Panc1 (cell line): ENCODE measurements at regions not wholly inside any gene's neighbourhood (a gene's known extent, or its start where the extent isn't known, plus 50 kb on each side); places are given as distances from the start of the nearest gene placed in this dataset.

ENCODE experiments used
- ATAC-seq: fragments of 200-7000 bp; cut with Tn5 transposase; 2 replicates; pipeline ENCODE4 v1.9.1; 2020; ENCODE audit warnings: mild to moderate bottlenecking, moderate library complexity
- BruUV-seq: library from RNA; stranded (reverse); fragments of 400-500 nt; replicated peaks from 2 replicates; lab custom pipeline; 2021; lab: Mats Ljungman, UMichigan
- CTCF ChIA-PET: fragments of 300-600 bp; sonication (Branson Sonifier 250); formaldehyde crosslinking; loops from one replicate; lab custom pipeline; 2022; ENCODE audit warnings: antibody characterized with exemption; lab: Charles Lee
- POLR2A ChIA-PET: fragments of 300-600 bp; sonication (Branson Sonifier 250); formaldehyde crosslinking; loops from one replicate; lab custom pipeline; 2022; ENCODE audit warnings: antibody characterized with exemption; lab: Charles Lee
- DNase-seq: peaks from one replicate; pipeline ENCODE4 v3.0.0-alpha.2; 2010; ENCODE audit warnings: low read depth, low spot score
- H3K27ac ChIP-seq: 2 replicates; pipeline ENCODE4 v1.5.1; 2011; ENCODE audit warnings: mild to moderate bottlenecking, low read length, inconsistent platforms
- H3K27me3 ChIP-seq: fragments of 200-500 bp; sonication (Bioruptor generic); 2 replicates; pipeline ENCODE4 v1.6.0; 2014; ENCODE audit warnings: low read length, inconsistent platforms; ENCODE audit not compliant: control insufficient read depth, insufficient read depth
- H3K36me3 ChIP-seq: fragments of 200-500 bp; sonication (Bioruptor generic); 2 replicates; pipeline ENCODE4 v1.5.1; 2014; ENCODE audit warnings: inconsistent platforms, mild to moderate bottlenecking, low read length, moderate library complexity; ENCODE audit not compliant: control insufficient read depth, insufficient read depth
- H3K4me1 ChIP-seq: 2 replicates; pipeline ENCODE4 v1.5.1; 2011; ENCODE audit warnings: inconsistent platforms, mild to moderate bottlenecking, low read length, moderate library complexity; ENCODE audit not compliant: control insufficient read depth, insufficient read depth
- H3K4me3 ChIP-seq, 2 experiments: 2 replicates each; pipeline ENCODE4 v1.5.1; 2011 to 2012; ENCODE audit warnings: low read depth in 2 of 2, low read length in 2 of 2, mild to moderate bottlenecking in 2 of 2, inconsistent platforms in 1 of 2, moderate library complexity in 1 of 2
- H3K9me3 ChIP-seq: fragments of 200-500 bp; sonication (Bioruptor generic); 2 replicates; pipeline ENCODE4 v1.5.1; 2014; ENCODE audit warnings: low read depth, mild to moderate bottlenecking, inconsistent platforms, low read length, moderate library complexity; ENCODE audit not compliant: control insufficient read depth, insufficient read depth
- POLR2AphosphoS5 ChIP-seq: IDR thresholded peaks from 2 replicates; pipeline ENCODE4 v1.6.1; 2012; ENCODE audit warnings: mild to moderate bottlenecking, low read depth, low read length, moderate library complexity
- SIN3A ChIP-seq: IDR thresholded peaks from 2 replicates; pipeline ENCODE4 v1.6.1; 2012; ENCODE audit warnings: low read depth, mild to moderate bottlenecking, low read length, moderate library complexity, borderline replicate concordance; ENCODE audit not compliant: insufficient read depth
- TCF7L2 ChIP-seq: IDR thresholded peaks from 2 replicates; pipeline ENCODE4 v1.6.1; 2011; ENCODE audit warnings: mild to moderate bottlenecking, low read depth, low read length, inconsistent platforms
- in situ Hi-C: cut with HindIII; loops from 2 replicates; pipeline ENCODE4 v1.10.0; 2016; ENCODE audit warnings: low sequenced_read_pairs, low pct_unique_long_range_greater_than_20kb
- intact Hi-C: fragments of 100-400 bp; cut with micrococcal nuclease; formaldehyde crosslinking; loops from one replicate; pipeline ENCODE4 v1.10.0; 2022; ENCODE audit not compliant: unreplicated experiment
- TF ChIP-seq, protein P1 (sequence below), 2 experiments: IDR thresholded peaks; 2 replicates each; pipeline ENCODE4 v1.6.1; 2011 to 2012; ENCODE audit warnings: low read depth in 2 of 2, control low read depth in 1 of 2, low read length in 1 of 2, mild to moderate bottlenecking in 1 of 2, moderate library complexity in 1 of 2; ENCODE audit not compliant: insufficient read depth in 1 of 2
- TF ChIP-seq, protein P2 (sequence below): fragments of 450-650 bp; IDR thresholded peaks from 2 replicates; pipeline ENCODE4 v1.5.1; 2017; ENCODE audit warnings: mild to moderate bottlenecking

DNA sequence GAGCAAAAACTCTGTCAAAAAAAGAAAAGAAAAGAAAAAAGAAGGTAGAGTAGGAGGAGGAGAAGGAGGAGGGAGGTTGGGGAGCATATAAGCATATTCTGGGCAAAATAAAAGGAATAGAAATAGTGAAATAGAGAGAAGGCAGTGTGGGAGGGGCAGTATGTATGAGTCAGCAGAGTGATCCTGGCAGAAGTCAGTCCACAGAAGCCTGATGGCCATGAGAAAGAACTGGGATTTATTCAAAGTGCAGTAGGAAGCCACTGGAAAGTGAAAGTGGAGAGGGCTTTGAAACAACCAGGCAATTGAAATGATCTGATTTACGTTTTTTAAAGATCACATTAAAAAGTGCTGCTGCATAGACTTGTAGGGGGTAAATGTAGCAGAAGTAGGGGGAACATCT is 368.6 kb upstream of the USP15 start:
- in situ Hi-C loops (no loop called here), intact Hi-C loops (no loop called here)
- Histone ChIP-seq H3K36me3 (no peaks in the 10 kb centered on the region), H3K4me3 (no peak overlapping the region), H3K9me3 (no peaks in the 10 kb centered on the region), H3K4me1 (no peaks in the 10 kb centered on the region), H3K27ac (no peak overlapping the region), H3K27me3 (no peaks in the 10 kb centered on the region)
- ChIA-PET CTCF (no interaction called here), POLR2A (no interaction called here)
- no peak for DNase-seq
- no TSS peak for BruUV-seq
- no peak for ATAC-seq
- TF ChIP-seq, protein P1, sequence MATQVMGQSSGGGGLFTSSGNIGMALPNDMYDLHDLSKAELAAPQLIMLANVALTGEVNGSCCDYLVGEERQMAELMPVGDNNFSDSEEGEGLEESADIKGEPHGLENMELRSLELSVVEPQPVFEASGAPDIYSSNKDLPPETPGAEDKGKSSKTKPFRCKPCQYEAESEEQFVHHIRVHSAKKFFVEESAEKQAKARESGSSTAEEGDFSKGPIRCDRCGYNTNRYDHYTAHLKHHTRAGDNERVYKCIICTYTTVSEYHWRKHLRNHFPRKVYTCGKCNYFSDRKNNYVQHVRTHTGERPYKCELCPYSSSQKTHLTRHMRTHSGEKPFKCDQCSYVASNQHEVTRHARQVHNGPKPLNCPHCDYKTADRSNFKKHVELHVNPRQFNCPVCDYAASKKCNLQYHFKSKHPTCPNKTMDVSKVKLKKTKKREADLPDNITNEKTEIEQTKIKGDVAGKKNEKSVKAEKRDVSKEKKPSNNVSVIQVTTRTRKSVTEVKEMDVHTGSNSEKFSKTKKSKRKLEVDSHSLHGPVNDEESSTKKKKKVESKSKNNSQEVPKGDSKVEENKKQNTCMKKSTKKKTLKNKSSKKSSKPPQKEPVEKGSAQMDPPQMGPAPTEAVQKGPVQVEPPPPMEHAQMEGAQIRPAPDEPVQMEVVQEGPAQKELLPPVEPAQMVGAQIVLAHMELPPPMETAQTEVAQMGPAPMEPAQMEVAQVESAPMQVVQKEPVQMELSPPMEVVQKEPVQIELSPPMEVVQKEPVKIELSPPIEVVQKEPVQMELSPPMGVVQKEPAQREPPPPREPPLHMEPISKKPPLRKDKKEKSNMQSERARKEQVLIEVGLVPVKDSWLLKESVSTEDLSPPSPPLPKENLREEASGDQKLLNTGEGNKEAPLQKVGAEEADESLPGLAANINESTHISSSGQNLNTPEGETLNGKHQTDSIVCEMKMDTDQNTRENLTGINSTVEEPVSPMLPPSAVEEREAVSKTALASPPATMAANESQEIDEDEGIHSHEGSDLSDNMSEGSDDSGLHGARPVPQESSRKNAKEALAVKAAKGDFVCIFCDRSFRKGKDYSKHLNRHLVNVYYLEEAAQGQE (IDR thresholded peaks at IDR 0.05; ENCODE audit: insufficient read depth in 1 of 2, low read depth in 2 of 2, low read length in 1 of 2) = no peak

DNA sequence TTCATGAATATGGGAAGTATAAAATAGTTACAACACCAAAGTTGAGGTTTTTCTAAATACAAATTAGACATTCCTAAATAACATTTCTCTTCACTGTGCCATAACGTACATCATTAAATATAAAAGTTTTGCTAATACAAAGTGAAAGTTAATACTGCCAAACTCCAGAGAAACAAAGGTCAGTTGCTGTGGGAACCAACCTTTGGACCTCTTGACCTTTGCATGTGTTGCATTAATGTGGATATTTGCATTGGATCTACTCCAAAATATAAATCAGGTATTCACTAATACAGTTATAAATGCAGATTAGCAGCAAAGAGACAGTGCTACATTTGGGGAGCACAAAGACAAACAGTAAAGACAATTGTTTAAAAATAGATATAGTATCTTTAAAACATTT is 366.0 kb upstream of the USP15 start:
- in situ Hi-C loops (no loop called here), intact Hi-C loops (no loop called here)
- no peaks in the 10 kb centered on the region for H3K4me1 ChIP-seq
- CTCF ChIA-PET = no interaction called here
- DNase-seq (no peak), ATAC-seq (no peak)
- TF ChIP-seq, protein P2, sequence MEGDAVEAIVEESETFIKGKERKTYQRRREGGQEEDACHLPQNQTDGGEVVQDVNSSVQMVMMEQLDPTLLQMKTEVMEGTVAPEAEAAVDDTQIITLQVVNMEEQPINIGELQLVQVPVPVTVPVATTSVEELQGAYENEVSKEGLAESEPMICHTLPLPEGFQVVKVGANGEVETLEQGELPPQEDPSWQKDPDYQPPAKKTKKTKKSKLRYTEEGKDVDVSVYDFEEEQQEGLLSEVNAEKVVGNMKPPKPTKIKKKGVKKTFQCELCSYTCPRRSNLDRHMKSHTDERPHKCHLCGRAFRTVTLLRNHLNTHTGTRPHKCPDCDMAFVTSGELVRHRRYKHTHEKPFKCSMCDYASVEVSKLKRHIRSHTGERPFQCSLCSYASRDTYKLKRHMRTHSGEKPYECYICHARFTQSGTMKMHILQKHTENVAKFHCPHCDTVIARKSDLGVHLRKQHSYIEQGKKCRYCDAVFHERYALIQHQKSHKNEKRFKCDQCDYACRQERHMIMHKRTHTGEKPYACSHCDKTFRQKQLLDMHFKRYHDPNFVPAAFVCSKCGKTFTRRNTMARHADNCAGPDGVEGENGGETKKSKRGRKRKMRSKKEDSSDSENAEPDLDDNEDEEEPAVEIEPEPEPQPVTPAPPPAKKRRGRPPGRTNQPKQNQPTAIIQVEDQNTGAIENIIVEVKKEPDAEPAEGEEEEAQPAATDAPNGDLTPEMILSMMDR = no peak
- no peak for TF ChIP-seq POLR2AphosphoS5
- TF ChIP-seq SIN3A = no peak
- no peak for TF ChIP-seq TCF7L2
- TF ChIP-seq, protein P1 (IDR thresholded peaks at IDR 0.05; ENCODE audit: insufficient read depth in 1 of 2, low read depth in 2 of 2, low read length in 1 of 2) = no peak
- no peak overlapping the region for H3K27ac ChIP-seq
- H3K36me3 ChIP-seq = no peaks in the 10 kb centered on the region
- H3K9me3 ChIP-seq = no peaks in the 10 kb centered on the region
- H3K4me3 ChIP-seq = no peak overlapping the region
- POLR2A ChIA-PET = no interaction called here
- no peaks in the 10 kb centered on the region for H3K27me3 ChIP-seq
- no TSS peak for BruUV-seq
